Skeletal muscle tissue (tissue), 3 donors: ENCODE measurements at regions not wholly inside any gene's neighbourhood (a gene's known extent, or its start where the extent isn't known, plus 50 kb on each side); places are given as distances from the start of the nearest gene placed in this dataset.

ENCODE experiments used
- H3K27ac ChIP-seq: one replicate; pipeline ENCODE4 v1.7.0; 2013; ENCODE audit warnings: mild to moderate bottlenecking, low read depth, low read length, inconsistent platforms
- H3K27me3 ChIP-seq, 3 donors: one replicate each; pipeline ENCODE4 v1.7.0; 2013; ENCODE audit warnings: low read length in 3 of 3; ENCODE audit not compliant: control insufficient read depth in 3 of 3, insufficient read depth in 3 of 3
- H3K36me3 ChIP-seq, 3 donors: one replicate each; pipeline ENCODE4 v1.7.0; 2013; ENCODE audit warnings: low read length in 3 of 3; ENCODE audit not compliant: control insufficient read depth in 3 of 3, insufficient read depth in 3 of 3
- H3K4me1 ChIP-seq, 3 donors: one replicate each; pipeline ENCODE4 v1.7.0; 2013; ENCODE audit warnings: low read length in 3 of 3, mild to moderate bottlenecking in 3 of 3; ENCODE audit not compliant: control insufficient read depth in 3 of 3, insufficient read depth in 3 of 3
- H3K4me3 ChIP-seq, 3 donors: one replicate each; pipeline ENCODE4 v1.7.0; 2013; ENCODE audit warnings: low read length in 3 of 3
- H3K9ac ChIP-seq, 3 donors: one replicate each; pipeline ENCODE4 v1.7.0; 2013; ENCODE audit warnings: low read length in 3 of 3, mild to moderate bottlenecking in 3 of 3, moderate library complexity in 2 of 3, low read depth in 1 of 3
- H3K9me3 ChIP-seq, 3 donors: one replicate each; pipeline ENCODE4 v1.7.0; 2013; ENCODE audit warnings: low read length in 3 of 3; ENCODE audit not compliant: control insufficient read depth in 3 of 3
- donor health status: Osteomylitis.

GRCh38 chr4:188619456-188620149 is 480.4 kb downstream of the TRIML1 start:
- no peaks in the 10 kb centered on the region for H3K27me3 ChIP-seq
- H3K9ac ChIP-seq, result no peak overlapping the region
- no peak overlapping the region for H3K27ac ChIP-seq
- no peak overlapping the region for H3K4me3 ChIP-seq
- H3K9me3 ChIP-seq, result peaks cover 0 to 3% (median 0%) of the 10 kb centered on the region in 3 donors
- no peaks in the 10 kb centered on the region for H3K36me3 ChIP-seq
- no peaks in the 10 kb centered on the region for H3K4me1 ChIP-seq

- H3K4me1 ChIP-seq, result no peaks in the 10 kb centered on the region
- H3K4me3 ChIP-seq, result no peak overlapping the region
- H3K27me3 ChIP-seq, result no peaks in the 10 kb centered on the region
- H3K9me3 ChIP-seq, result peaks cover 0 to 3% (median 0%) of the 10 kb centered on the region in 3 donors
- no peak overlapping the region for H3K27ac ChIP-seq
- no peak overlapping the region for H3K9ac ChIP-seq
- H3K36me3 ChIP-seq, result no peaks in the 10 kb centered on the region
These were observed 481.4 kb downstream of the TRIML1 start for GRCh38 chr4:188620608-188621007.

GRCh38 chr4:188623314-188623854 is 484.1 kb downstream of the TRIML1 start:
- H3K36me3 ChIP-seq, result no peaks in the 10 kb centered on the region
- H3K4me3 ChIP-seq, result no peak overlapping the region
- H3K4me1 ChIP-seq, result no peaks in the 10 kb centered on the region

DNA sequence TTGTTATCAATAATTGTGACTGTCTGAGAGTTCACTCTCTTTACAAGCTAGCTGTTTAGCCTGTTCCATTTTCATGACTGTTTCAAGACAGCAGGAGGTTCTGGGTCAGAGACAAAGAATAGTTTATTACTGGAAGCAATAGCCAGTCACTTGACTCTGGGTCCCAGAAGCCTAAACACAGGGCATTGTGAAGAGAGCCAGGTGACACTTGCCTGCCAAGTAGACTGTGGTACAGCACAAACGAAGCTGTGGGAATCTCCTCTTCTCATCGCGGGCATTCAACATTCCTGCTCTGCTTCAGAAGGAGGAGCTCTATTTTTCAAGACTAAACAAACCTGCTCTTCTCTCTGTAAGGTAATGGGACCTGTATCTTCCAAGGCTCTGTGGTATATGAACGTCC is 485.1 kb downstream of the TRIML1 start:
- Histone ChIP-seq H3K36me3 (no peaks in the 10 kb centered on the region), H3K27ac (no peak overlapping the region), H3K9ac (no peak overlapping the region), H3K9me3 (no peaks in the 10 kb centered on the region), H3K27me3 (no peaks in the 10 kb centered on the region), H3K4me3 (no peak overlapping the region), H3K4me1 (no peaks in the 10 kb centered on the region)

More at GRCh38 chr4:188623314-188623854, 484.1 kb downstream of the TRIML1 start:
- Histone ChIP-seq H3K9ac (no peak overlapping the region), H3K27me3 (no peaks in the 10 kb centered on the region), H3K27ac (no peak overlapping the region), H3K9me3 (no peaks in the 10 kb centered on the region)

GRCh38 chr4:188627892-188628291 is 488.7 kb downstream of the TRIML1 start:
- Histone ChIP-seq H3K9me3 (peaks cover 0 to 8% (median 4%) of the 10 kb centered on the region in 3 donors), H3K27ac (no peak overlapping the region), H3K9ac (no peak overlapping the region), H3K4me1 (no peaks in the 10 kb centered on the region), H3K36me3 (no peaks in the 10 kb centered on the region), H3K27me3 (no peaks in the 10 kb centered on the region), H3K4me3 (no peak overlapping the region)

GRCh38 chr4:188639479-188640100 is 500.3 kb downstream of the TRIML1 start:
- H3K4me3 ChIP-seq, result no peak overlapping the region
- H3K27ac ChIP-seq, result no peak overlapping the region
- no peaks in the 10 kb centered on the region for H3K27me3 ChIP-seq
- H3K9me3 ChIP-seq, result no peaks in the 10 kb centered on the region
- no peak overlapping the region for H3K9ac ChIP-seq
- no peaks in the 10 kb centered on the region for H3K4me1 ChIP-seq
- no peaks in the 10 kb centered on the region for H3K36me3 ChIP-seq

- H3K4me3 ChIP-seq, result no peak overlapping the region
- no peaks in the 10 kb centered on the region for H3K36me3 ChIP-seq
- no peaks in the 10 kb centered on the region for H3K27me3 ChIP-seq
- H3K27ac ChIP-seq, result no peak overlapping the region
- H3K9ac ChIP-seq, result no peak overlapping the region
- H3K9me3 ChIP-seq, result peaks cover 0 to 1% (median 0%) of the 10 kb centered on the region in 3 donors
- H3K4me1 ChIP-seq, result no peaks in the 10 kb centered on the region
These were observed 508.7 kb downstream of the TRIML1 start for GRCh38 chr4:188647820-188648370.

DNA sequence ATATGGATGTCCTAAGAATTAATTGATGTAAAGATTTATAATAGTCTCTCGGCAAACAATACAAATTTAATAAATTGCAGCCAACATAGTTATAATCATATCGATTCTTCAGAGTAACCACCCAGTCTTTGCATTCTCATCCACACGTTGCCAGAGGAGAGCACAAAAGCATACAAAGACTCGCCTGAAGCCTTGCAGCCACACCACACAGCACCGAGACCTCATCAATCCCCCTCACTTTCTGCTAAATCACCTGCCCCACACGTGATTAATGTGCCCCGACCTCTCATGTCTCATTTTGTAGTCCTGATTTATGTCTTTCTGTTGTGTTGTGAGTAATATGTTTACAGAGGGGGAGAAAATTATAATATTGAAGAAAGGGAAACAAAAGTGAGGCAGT is 510.4 kb downstream of the TRIML1 start:
- H3K4me3 ChIP-seq, result no peak overlapping the region
- H3K36me3 ChIP-seq, result no peaks in the 10 kb centered on the region
- H3K27me3 ChIP-seq, result no peaks in the 10 kb centered on the region
- peaks cover 0 to 1% (median 0%) of the 10 kb centered on the region in 3 donors for H3K9me3 ChIP-seq
- H3K9ac ChIP-seq, result no peak overlapping the region
- H3K4me1 ChIP-seq, result no peaks in the 10 kb centered on the region
- H3K27ac ChIP-seq, result no peak overlapping the region

DNA sequence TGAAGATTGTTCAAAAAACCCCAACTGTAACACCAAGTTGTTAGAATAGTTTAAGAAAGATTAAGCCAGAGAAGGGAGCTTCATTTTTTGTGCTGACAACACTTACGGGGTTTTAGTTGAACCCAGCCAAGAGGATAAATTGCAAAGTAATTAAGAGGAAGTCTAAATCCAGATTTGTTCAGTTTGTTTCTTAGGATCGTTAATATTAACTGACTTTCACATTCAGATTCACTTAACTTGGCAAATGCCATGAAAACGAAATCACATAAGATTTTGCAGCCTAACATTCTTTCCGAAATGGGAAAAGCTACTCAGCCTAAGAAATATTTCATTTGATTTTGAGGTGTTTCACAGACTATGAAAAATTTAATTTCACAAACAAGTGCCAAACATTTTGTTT is 511.3 kb downstream of the TRIML1 start:
- H3K9ac ChIP-seq, result no peak overlapping the region
- no peaks in the 10 kb centered on the region for H3K36me3 ChIP-seq
- no peaks in the 10 kb centered on the region for H3K27me3 ChIP-seq
- no peaks in the 10 kb centered on the region for H3K4me1 ChIP-seq
- H3K27ac ChIP-seq, result no peak overlapping the region
- no peak overlapping the region for H3K4me3 ChIP-seq
- H3K9me3 ChIP-seq, result peaks cover 0 to 1% (median 0%) of the 10 kb centered on the region in 3 donors

GRCh38 chr4:188657365-188657764 is 518.1 kb downstream of the TRIML1 start:
- Histone ChIP-seq H3K9me3 (no peaks in the 10 kb centered on the region), H3K27ac (no peak overlapping the region), H3K36me3 (no peaks in the 10 kb centered on the region), H3K9ac (no peak overlapping the region), H3K4me3 (no peak overlapping the region), H3K4me1 (no peaks in the 10 kb centered on the region), H3K27me3 (no peaks in the 10 kb centered on the region)
